ENCODE measurements at regions not wholly inside any gene's neighbourhood (a gene's known extent, or its start where the extent isn't known, plus 50 kb on each side); places are given as distances from the start of the nearest gene placed in this dataset.

- Histone ChIP-seq H2BK12ac (ENCODE audit: insufficient read length, low read depth, low read length) (no peak overlapping the region), H4K8ac (replicated peaks; ENCODE audit: insufficient read length, low read depth, low read length) (no peak overlapping the region), H2BK5ac (ENCODE audit: insufficient read length, low read length) (no peak overlapping the region), H3K79me1 (ENCODE audit: insufficient read depth, low read depth, low read length, poor library complexity, severe bottlenecking) (no peaks in the 10 kb centered on the region), H3K9ac (ENCODE audit: extremely low read depth, insufficient read length, low read length) (no peak overlapping the region), H3K14ac (ENCODE audit: insufficient read depth, low read length) (no peak overlapping the region; the same call in 1 of the 2 replicates), H3K4ac (ENCODE audit: low read depth, low read length) (no peak overlapping the region), H4K5ac (ENCODE audit: insufficient read length, low read depth, low read length) (no peak overlapping the region), H2BK120ac (ENCODE audit: low read depth, low read length, poor library complexity, severe bottlenecking) (no peak overlapping the region), H3K23ac (ENCODE audit: insufficient read length, low read depth, low read length) (no peak overlapping the region), H4K91ac (ENCODE audit: insufficient read length, low read depth, low read length) (no peak overlapping the region), H3K23me2 (ENCODE audit: insufficient read length, low read depth, low read length, poor library complexity, severe bottlenecking) (no peaks in the 10 kb centered on the region), H3K79me2 (ENCODE audit: insufficient read depth, low read length) (no peaks in the 10 kb centered on the region), H3K27ac (ENCODE audit: insufficient read length, low read depth, low read length) (no peak overlapping the region), H3K4me1 (ENCODE audit: insufficient read depth, low read length) (no peaks in the 10 kb centered on the region), H2AK5ac (ENCODE audit: insufficient read length, low read length) (no peak overlapping the region), H2BK20ac (ENCODE audit: low read depth, low read length, poor library complexity, severe bottlenecking) (no peak overlapping the region), H2BK15ac (ENCODE audit: low read depth, low read length) (no peak overlapping the region), H4K20me1 (ENCODE audit: control insufficient read depth, insufficient read depth, insufficient read length) (no peaks in the 10 kb centered on the region), H3K18ac (ENCODE audit: insufficient read length, low read depth, low read length) (no peak overlapping the region), H3K27me3 (ENCODE audit: insufficient read depth, low read length) (no peaks in the 10 kb centered on the region), H3K9me3 (ENCODE audit: control insufficient read depth, low read depth, low read length) (no peaks in the 10 kb centered on the region), H3K4me2 (ENCODE audit: insufficient read depth, insufficient read length, low read length) (no peak overlapping the region), H2AFZ (ENCODE audit: low read length) (no peak overlapping the region), H3T11ph (ENCODE audit: low read length) (no peak overlapping the region), H3K56ac (ENCODE audit: insufficient read length, low read depth, low read length) (no peak overlapping the region)
- Mint-ChIP-seq H3K9me3 (peaks cover 60 to 68% of the 10 kb centered on the region in 2 experiments), H3K27me3 (ENCODE audit: low read depth) (no peaks in the 10 kb centered on the region), H3K4me1 (no peaks in the 10 kb centered on the region), H3K27ac (no peak overlapping the region), H3K36me3 (ENCODE audit: insufficient read depth in 1 of 3, low read depth in 3 of 3) (no peaks in the 10 kb centered on the region), H3K4me3 (no peak overlapping the region)
- no peak for TF ChIP-seq CTCF (conservative IDR thresholded peaks at IDR 0.05)
- no CpG with 5 or more reads among the region's 1 CpG for WGBS (ENCODE audit: extremely low coverage, insufficient read length, low lambda C conversion rate)
- no peak for DNase-seq
Observed at GRCh38 chrX:39121903-39122302, 320.6 kb downstream of the MID1IP1 start.

Data from H9 (cell line).